GM21529 (cell line): ENCODE measurements at regions not wholly inside any gene's neighbourhood (a gene's known extent, or its start where the extent isn't known, plus 50 kb on each side); places are given as distances from the start of the nearest gene placed in this dataset.

ENCODE experiments used
- ATAC-seq: cut with Tn5 transposase; IDR thresholded peaks from one replicate; pipeline ENCODE4 v1.9.1; 2021; ENCODE audit not compliant: unreplicated experiment

GRCh38 chr21:25385341-25385740 is 221.9 kb downstream of the MRPL39 start:
- no peak for ATAC-seq

- ATAC-seq, result no peak
Observed at GRCh38 chr21:25384782-25385181, 222.5 kb downstream of the MRPL39 start.

GRCh38 chr21:25383545-25383944 is 223.7 kb downstream of the MRPL39 start:
- no peak for ATAC-seq

DNA sequence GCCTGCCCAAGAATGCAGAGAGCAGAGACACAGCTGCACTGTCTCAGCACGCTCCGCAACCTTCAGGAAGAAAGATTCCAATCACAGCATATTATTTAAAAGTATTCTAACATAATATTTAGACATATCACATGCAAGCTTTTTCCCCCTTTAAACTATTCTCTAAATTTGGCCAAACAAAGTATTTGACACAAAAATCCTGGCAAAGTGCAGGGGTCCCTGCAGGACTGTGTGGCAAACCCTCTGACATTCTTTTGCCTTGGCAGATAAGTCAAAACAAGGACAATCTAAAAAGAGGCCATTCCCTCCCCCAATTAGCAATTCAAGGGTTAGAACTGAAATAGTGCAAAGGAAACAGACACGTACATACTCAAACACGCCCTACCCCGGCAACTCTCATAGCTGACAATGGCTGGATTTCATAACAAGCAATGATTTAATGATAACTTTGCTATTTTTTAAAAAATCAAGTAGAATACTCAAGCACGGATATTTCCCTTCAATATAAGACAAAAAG is 225.3 kb downstream of the MRPL39 start:
- no peak for ATAC-seq

DNA sequence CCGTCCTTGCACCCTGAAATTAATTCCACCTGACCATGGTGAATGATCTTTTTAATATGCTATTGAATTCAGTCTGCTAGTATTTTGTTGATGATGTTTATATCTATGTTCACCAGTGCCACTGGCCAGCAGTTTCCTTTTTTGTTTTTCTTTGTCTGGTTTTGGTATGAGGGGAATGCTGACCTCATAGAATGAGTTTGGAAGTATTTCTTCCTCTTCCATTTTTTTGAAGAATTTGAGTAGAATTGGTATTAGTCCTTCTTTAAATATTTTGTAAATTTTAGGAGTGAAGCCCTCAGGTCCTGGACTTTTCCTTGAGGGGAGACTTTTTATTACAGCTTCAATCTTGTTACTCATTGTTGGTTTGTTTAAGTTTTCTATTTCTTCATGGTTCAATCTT is 231.6 kb downstream of the MRPL39 start:
- no peak for ATAC-seq

GRCh38 chr21:25373126-25374082 is 233.9 kb downstream of the MRPL39 start:
- ATAC-seq, result no peak

DNA sequence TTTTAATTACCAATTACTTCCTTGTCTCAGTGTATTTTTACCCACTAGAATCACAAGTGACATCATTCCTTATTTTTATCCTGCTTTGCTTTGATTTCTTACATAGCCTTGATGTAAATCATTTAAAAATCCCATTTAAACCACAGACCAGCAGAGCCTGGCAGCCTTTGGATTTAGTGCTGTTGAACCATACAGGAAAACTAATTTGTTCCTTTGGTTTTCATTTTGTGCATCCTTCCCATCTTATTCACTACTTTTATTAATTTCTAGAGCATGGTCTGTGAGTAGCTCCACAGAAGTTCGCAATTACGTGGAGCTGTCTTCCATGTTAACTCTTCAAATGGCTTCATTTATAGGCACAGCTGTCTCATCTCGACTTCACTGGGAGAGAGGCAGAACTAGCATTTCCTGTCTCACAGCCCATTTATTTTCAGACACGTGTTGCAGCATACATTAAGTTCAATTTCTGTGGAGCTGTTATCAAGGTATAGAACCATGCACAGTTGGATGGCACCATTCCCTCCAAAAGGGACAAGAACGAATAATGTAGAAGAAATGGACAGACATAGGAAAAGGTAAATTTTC is 235.3 kb downstream of the MRPL39 start:
- no peak for ATAC-seq

- ATAC-seq, result no peak
Observed at GRCh38 chr21:25370311-25370744, 237.0 kb downstream of the MRPL39 start.

GRCh38 chr21:25369524-25370300 is 237.6 kb downstream of the MRPL39 start:
- ATAC-seq, result no peak

DNA sequence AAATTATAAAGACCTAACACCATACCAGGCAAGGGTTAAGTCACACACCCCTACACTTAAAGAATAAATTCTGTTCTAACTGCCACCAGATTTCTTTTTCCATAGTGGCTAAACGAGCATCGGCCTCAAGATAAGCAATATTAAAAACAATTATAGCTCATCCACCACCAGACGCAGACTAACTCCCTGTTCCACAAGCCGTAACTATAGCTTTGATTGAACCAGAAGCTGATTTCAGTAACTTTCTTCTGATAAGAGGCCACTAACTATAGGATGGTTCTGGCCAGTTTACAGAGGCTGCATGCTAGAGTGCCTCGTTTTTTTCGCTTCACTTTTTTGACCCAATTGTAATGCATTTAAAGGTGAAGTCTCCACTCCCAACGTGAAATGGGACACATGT is 238.8 kb downstream of the MRPL39 start:
- no peak for ATAC-seq

DNA sequence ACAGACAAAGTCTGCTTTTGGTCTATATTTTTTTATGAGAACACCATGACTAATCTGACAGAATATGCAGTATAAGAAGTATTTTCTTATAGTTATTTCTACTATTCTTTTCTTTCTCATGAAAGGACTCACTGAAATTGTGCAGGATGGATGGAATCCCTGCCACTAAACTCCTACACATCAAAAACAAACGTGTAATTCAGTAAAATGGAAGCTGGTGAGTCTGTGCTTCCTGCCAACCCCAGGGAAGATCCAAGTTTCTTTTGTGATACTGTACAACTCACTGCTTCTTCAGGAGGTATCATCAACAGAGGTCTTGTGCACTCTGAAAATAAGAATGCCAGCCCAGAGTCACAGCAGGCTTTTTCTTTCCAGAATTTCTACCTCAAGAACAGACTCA is 241.2 kb downstream of the MRPL39 start:
- no peak for ATAC-seq

DNA sequence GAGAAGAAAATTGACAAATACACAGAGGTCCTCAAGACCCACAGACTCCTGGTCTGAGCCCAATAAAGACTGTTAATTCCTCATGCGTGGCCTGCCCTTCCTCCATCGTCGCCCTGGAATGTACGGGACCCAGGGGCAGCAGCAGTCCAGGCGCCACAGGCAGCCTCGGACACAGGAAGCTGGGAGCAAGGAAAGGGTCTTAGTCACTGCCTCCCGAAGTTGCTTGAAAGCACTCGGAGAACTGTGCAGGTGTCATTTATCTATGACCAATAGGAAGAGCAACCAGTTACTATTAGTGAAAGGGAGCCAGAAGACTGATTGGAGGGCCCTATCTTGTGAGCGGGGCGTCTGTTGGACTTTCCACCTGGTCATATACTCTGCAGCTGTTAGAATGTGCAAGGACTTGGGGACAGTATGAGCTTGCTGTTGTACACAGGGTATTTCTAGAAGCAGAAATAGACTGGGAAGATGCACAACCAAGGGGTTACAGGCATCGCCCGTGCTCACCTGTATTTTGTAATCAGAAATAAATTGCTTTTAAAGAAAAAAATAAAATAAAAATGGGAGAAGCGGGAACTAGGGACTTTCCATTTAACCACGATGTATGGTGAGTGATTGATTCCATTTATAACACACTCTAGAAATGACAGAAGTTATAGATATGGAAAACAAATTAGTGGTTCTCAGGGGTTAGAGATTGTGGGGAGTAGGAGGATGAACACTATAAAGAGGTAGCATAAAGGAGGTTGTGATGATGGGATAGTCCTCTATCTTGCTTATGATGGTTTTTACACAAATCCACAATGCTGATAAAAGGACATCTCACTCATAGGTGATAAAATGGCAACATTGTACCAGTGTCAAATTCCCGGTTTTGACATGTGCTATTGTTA is 244.7 kb downstream of the MRPL39 start:
- no peak for ATAC-seq

DNA sequence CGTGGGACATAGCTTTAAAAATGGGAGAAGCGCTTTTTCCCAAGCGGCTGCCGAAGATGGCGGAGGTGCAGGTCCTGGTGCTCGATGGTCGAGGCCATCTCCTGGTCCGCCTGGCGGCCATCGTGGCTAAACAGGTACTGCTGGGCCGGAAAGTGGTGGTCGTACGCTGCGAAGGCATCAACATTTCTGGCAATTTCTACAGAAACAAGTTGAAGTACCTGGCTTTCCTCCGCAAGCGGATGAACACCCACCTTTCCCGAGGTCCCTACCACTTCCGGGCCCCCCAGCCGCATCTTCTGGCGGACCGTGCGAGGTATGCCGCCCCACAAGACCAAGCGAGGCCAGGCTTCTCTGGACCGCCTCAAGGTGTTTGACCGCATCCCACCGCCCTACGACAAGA is 245.5 kb downstream of the MRPL39 start:
- no peak for ATAC-seq

DNA sequence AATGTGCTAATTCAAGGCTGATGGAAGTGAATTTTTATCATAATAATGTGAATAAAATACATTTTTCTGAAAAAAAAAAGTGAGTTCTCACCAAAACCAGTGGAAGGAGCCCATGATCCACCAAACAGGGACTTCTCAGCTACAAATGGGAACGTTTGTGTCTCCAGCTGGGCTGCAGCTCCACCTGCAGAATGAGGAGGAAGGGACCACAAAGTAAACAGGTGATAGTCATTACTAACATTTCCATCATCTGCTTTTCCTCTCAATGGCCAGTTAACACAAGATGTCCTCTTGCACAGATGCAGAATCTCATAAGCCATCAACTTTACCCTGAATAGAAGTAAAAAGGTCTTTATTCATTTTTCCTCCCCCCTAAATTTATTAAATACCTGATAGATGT is 246.2 kb downstream of the MRPL39 start:
- ATAC-seq, result no peak

- ATAC-seq, result no peak
Observed at GRCh38 chr21:25360593-25360992, 246.7 kb downstream of the MRPL39 start.

DNA sequence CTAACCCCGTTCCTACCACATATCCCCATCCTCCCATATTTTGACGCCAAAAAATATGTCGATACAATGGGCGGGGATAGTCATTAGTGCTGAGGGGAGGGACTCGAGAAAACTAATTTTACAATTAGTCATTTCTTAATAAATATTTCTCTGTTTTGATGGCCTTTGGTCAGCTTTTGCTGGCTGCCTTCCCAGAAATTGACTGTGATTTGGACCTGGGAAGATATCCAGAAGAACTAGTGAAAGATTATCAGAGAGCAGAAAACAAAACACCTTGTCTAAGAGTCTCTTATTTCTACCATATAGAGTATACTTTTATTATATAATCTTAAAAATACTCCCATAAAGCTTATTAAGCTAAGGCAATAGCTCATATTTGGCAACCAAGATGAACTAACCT is 247.6 kb downstream of the MRPL39 start:
- no peak for ATAC-seq

GRCh38 chr21:25350056-25350455 is 257.2 kb downstream of the MRPL39 start:
- no peak for ATAC-seq

DNA sequence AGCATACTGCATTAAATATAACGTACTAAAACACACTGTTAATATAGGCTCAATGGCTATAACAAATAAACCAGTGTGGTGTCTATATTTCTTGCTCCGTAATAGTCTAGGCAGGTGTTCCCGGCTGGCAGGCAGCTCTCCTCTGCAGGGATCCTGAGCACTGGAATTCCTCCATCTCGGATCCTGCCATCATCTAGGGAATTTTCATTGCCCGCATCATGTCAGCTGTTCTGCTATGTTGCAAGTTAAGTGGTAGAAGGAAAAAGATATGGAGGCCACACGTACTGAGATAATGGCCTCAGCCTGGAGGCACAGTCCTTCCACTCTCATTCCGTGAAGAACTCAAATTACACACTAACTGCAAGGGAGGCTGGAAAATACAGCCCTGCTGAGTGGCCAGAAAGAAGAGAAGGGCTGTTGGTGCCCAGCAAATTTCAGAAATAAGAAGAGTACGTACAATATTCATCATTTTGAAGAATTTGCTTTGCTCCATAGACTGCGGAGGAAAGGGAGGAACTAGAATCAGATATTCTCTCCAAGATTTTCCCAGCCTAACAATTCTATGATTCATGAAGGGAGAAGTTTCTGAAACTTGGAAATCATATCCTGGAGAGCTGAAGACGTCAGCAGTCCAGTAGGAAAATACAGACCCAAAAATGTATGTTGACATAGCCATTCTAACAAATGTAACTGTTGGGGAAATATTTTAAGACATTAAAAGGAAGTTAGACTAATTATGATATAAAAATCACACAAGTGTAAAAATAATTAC is 263.3 kb downstream of the MRPL39 start:
- no peak for ATAC-seq

- ATAC-seq, result no peak
Observed at GRCh38 chr21:25342816-25343215, 264.5 kb downstream of the MRPL39 start.

DNA sequence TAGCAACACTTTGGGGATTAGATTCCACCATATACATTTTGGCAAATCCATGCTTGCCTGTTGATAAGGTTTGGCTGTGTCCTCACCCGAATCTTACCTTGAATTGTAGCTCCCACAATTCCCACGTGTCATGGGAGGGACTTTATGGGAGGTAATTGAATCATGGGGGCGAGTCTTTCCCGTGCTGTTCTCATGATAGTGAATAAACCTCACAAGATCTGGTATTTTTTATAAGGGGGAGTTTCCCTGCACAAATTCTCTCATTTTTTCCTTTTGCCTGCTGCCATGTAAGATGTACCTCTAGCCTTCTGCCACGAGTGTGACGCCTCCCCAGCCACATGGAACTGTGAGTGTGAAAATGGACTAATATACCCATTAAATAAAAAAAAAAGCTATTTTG is 265.3 kb downstream of the MRPL39 start:
- ATAC-seq, result no peak
